ENCODE measurements at regions not wholly inside any gene's neighbourhood (a gene's known extent, or its start where the extent isn't known, plus 50 kb on each side); places are given as distances from the start of the nearest gene placed in this dataset.
A peak's percentile ranks its signal among the peaks of the same experiment; 100 is the strongest.
"Not testable (repeated sequence)": the region's sequence is repeated elsewhere in the genome, so short reads cannot be mapped to it uniquely, and the experiment has no call there.

GRCh38 chr1:233465745-233466343 is 138.3 kb downstream of the MAP3K21 start:
- Histone ChIP-seq H3K9me3 (ENCODE audit: control insufficient read depth in 2 of 2, insufficient read depth in 1 of 2, low read depth in 1 of 2, low read length in 1 of 2) (peaks cover 0 to 12% of the 10 kb centered on the region in 2 donors), H3K27me3 (ENCODE audit: control insufficient read depth in 3 of 3, insufficient read depth in 3 of 3, low read length in 3 of 3) (no peaks in the 10 kb centered on the region), H3K4me1 (ENCODE audit: control insufficient read depth in 3 of 3, insufficient read depth in 2 of 3, low read depth in 1 of 3, low read length in 2 of 3) (no peaks in the 10 kb centered on the region), H3K27ac (ENCODE audit: low read depth in 1 of 3, low read length in 2 of 3) (no peak overlapping the region), H3K4me3 (ENCODE audit: low read depth in 1 of 3, low read length in 3 of 3) (no peak overlapping the region), H3K36me3 (ENCODE audit: control insufficient read depth in 3 of 3, insufficient read depth in 2 of 3, low read depth in 1 of 3, low read length in 3 of 3) (no peaks in the 10 kb centered on the region)
- 89 to 93% (median 93%) methylated on average over 33 to 34 of the region's 34 CpGs for WGBS, 3 donors
- no peak for FAIRE-seq
- DNase-seq, result no peak

DNA sequence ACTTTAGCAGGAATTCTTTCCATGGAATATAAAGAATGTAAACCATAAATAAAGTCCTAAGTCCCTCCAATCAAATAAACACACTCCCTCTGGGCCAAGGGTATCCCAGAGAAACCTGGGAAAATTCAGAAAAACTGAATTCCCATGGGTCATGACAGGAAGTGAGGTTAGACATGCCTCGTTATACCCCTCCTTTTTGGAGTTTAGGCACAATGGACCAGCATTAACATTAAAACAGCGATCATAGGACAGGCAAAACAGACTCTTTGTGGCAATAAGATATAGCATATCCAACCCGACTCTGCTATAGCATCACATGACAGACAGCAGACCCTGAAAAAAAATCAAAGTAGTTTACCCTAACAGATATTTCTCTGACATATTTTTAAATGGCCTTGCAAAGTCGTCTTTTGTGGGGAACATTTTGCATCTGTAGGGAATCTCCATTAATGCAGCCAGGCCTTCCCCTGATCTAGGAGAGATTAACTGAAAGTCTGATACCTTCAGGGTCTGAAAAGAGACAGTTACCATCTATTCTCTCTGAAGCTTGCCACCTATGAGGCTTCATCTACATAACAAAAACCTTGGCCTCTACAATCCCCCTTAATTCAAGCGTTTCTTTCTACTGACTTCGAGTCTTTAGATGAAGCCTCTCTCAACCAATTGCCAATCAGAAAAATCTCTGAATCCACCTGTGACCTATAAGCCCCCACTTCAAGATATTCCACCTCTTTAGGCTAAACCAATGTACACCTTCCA is 143.0 kb upstream of the KCNK1 start:
- 68 to 86% (median 80%) methylated on average over 6 of the region's 6 CpGs for WGBS, 3 donors
- Histone ChIP-seq H3K27ac (ENCODE audit: low read depth in 1 of 3, low read length in 2 of 3) (no peak overlapping the region), H3K27me3 (ENCODE audit: control insufficient read depth in 3 of 3, insufficient read depth in 3 of 3, low read length in 3 of 3) (no peaks in the 10 kb centered on the region), H3K4me1 (ENCODE audit: control insufficient read depth in 3 of 3, insufficient read depth in 2 of 3, low read depth in 1 of 3, low read length in 2 of 3) (peaks cover 0 to 25% (median 0%) of the 10 kb centered on the region in 3 donors), H3K4me3 (ENCODE audit: low read depth in 1 of 3, low read length in 3 of 3) (no peak overlapping the region), H3K36me3 (ENCODE audit: control insufficient read depth in 3 of 3, insufficient read depth in 2 of 3, low read depth in 1 of 3, low read length in 3 of 3) (no peaks in the 10 kb centered on the region), H3K9me3 (ENCODE audit: control insufficient read depth in 2 of 2, insufficient read depth in 1 of 2, low read depth in 1 of 2, low read length in 1 of 2) (peaks cover 0 to 14% of the 10 kb centered on the region in 2 donors)
- FAIRE-seq (no peak), DNase-seq (no peak)

DNA sequence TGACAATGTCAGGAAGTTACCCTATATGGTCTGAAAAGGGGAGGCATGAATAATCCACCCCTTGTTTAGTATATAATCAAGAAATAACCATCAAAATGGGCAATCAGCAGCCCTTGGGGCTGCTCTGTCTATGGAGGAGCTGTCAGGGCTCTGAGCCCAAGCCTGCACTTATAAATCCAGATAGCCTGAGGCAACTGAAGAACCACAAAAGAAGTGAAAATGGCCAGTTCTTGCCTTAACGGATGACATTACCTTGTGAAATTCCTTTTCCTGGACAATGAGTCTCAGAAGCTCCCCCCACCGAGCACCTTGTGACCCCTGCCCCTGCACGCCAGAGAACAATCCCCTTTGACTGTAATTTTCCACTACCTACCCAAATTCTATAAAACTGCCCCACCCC is 142.1 kb upstream of the KCNK1 start:
- WGBS, 3 donors, result 93 to 95% (median 95%) methylated on average over 3 of the region's 3 CpGs
- not testable (repeated sequence) for H3K4me3 ChIP-seq (ENCODE audit: low read depth in 1 of 3, low read length in 3 of 3); H3K27ac ChIP-seq (ENCODE audit: low read depth in 1 of 3, low read length in 2 of 3); FAIRE-seq; H3K36me3 ChIP-seq (ENCODE audit: control insufficient read depth in 3 of 3, insufficient read depth in 2 of 3, low read depth in 1 of 3, low read length in 3 of 3); H3K27me3 ChIP-seq (ENCODE audit: control insufficient read depth in 3 of 3, insufficient read depth in 3 of 3, low read length in 3 of 3); DNase-seq
- Histone ChIP-seq H3K9me3 (ENCODE audit: control insufficient read depth in 2 of 2, insufficient read depth in 1 of 2, low read depth in 1 of 2, low read length in 1 of 2) (peaks cover 0 to 12% of the 10 kb centered on the region in 2 donors), H3K4me1 (ENCODE audit: control insufficient read depth in 3 of 3, insufficient read depth in 2 of 3, low read depth in 1 of 3, low read length in 2 of 3) (peaks cover 0 to 25% (median 0%) of the 10 kb centered on the region in 3 donors)

GRCh38 chr1:233472796-233473195 is 141.1 kb upstream of the KCNK1 start:
- not testable (repeated sequence) for H3K36me3 ChIP-seq (ENCODE audit: control insufficient read depth in 3 of 3, insufficient read depth in 2 of 3, low read depth in 1 of 3, low read length in 3 of 3); H3K27me3 ChIP-seq (ENCODE audit: control insufficient read depth in 3 of 3, insufficient read depth in 3 of 3, low read length in 3 of 3); H3K4me3 ChIP-seq (ENCODE audit: low read depth in 1 of 3, low read length in 3 of 3); FAIRE-seq
- peaks cover 0 to 12% of the 10 kb centered on the region in 2 donors for H3K9me3 ChIP-seq (ENCODE audit: control insufficient read depth in 2 of 2, insufficient read depth in 1 of 2, low read depth in 1 of 2, low read length in 1 of 2)
- 61 to 63% (median 63%) methylated on average over 7 of the region's 7 CpGs for WGBS, 3 donors
- H3K27ac ChIP-seq (ENCODE audit: low read depth in 1 of 3, low read length in 2 of 3), result peak overlapping the region in 1 of 3 donors; percentile 71
- peaks cover 0 to 25% (median 0%) of the 10 kb centered on the region in 3 donors for H3K4me1 ChIP-seq (ENCODE audit: control insufficient read depth in 3 of 3, insufficient read depth in 2 of 3, low read depth in 1 of 3, low read length in 2 of 3)
- DNase-seq, result peak in 1 of 2 donors; percentile 52

DNA sequence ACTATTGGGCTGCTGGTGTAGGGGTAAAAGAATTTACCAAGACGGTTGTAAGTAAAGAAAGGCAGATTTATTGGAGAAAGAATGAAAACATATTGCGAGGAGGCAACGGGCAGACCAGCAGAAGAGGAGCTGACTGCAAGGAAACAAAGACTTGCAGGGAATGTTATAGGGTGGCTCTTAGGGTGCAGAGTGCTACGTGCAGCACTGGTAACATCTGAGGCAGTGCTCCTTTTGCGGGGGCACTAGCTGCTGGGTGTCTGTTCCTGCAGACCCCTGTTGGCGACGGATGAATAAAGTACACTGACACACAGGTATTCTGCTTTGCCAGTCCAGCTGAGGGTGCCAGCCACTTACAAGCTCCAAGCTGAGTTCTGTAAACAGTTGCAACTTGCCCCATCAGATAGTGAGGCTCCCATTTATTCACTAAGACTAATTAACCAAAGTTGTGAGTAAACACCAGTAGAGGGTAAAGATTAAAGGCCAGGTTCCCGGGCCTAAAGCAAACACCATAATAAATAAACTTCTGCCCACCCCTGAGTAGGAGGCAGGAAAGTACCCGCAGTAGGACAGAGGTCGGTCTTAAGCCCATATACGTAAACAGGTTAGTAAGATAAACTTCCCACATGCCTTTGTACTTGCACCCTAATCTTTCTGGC is 140.2 kb upstream of the KCNK1 start:
- Histone ChIP-seq H3K36me3 (ENCODE audit: control insufficient read depth in 3 of 3, insufficient read depth in 2 of 3, low read depth in 1 of 3, low read length in 3 of 3) (no peaks in the 10 kb centered on the region), H3K27me3 (ENCODE audit: control insufficient read depth in 3 of 3, insufficient read depth in 3 of 3, low read length in 3 of 3) (no peaks in the 10 kb centered on the region), H3K4me3 (ENCODE audit: low read depth in 1 of 3, low read length in 3 of 3) (no peak overlapping the region), H3K4me1 (ENCODE audit: control insufficient read depth in 3 of 3, insufficient read depth in 2 of 3, low read depth in 1 of 3, low read length in 2 of 3) (peaks cover 0 to 25% (median 0%) of the 10 kb centered on the region in 3 donors), H3K27ac (ENCODE audit: low read depth in 1 of 3, low read length in 2 of 3) (peak overlapping the region in 1 of 3 donors; percentile 71), H3K9me3 (ENCODE audit: control insufficient read depth in 2 of 2, insufficient read depth in 1 of 2, low read depth in 1 of 2, low read length in 1 of 2) (peaks cover 0 to 12% of the 10 kb centered on the region in 2 donors)
- WGBS, 3 donors, result 19 to 53% (median 35%) methylated on average over 11 of the region's 11 CpGs
- DNase-seq (peak; percentile 54 to 85), FAIRE-seq (no peak)

GRCh38 chr1:233477359-233477758 is 136.5 kb upstream of the KCNK1 start:
- no peak overlapping the region for H3K4me3 ChIP-seq (ENCODE audit: low read depth in 1 of 3, low read length in 3 of 3)
- H3K9me3 ChIP-seq (ENCODE audit: control insufficient read depth in 2 of 2, insufficient read depth in 1 of 2, low read depth in 1 of 2, low read length in 1 of 2), result no peaks in the 10 kb centered on the region
- DNase-seq, result no peak
- no peaks in the 10 kb centered on the region for H3K36me3 ChIP-seq (ENCODE audit: control insufficient read depth in 3 of 3, insufficient read depth in 2 of 3, low read depth in 1 of 3, low read length in 3 of 3)
- FAIRE-seq, result no peak
- H3K27ac ChIP-seq (ENCODE audit: low read depth in 1 of 3, low read length in 2 of 3), result no peak overlapping the region
- no peaks in the 10 kb centered on the region for H3K27me3 ChIP-seq (ENCODE audit: control insufficient read depth in 3 of 3, insufficient read depth in 3 of 3, low read length in 3 of 3)
- peaks cover 0 to 25% (median 0%) of the 10 kb centered on the region in 3 donors for H3K4me1 ChIP-seq (ENCODE audit: control insufficient read depth in 3 of 3, insufficient read depth in 2 of 3, low read depth in 1 of 3, low read length in 2 of 3)

DNA sequence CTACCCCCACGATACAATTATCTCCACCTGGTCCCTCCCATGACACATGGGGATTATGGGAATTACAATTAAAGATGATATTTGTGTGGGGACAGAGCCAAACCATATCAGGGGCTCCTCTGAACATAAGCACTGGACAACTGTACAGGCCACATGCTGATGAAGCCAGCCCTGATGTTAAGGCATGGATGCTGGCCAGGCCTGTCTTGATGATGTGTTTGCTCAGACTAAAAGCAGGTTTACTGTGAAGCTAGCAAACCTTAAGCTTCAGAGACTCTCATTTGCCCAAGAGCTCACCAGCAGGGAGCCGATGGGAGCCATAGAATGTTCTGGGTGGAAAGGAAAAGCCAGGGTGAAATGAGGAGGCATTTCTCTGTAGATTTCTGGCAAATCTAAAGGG is 135.3 kb upstream of the KCNK1 start:
- H3K4me1 ChIP-seq (ENCODE audit: control insufficient read depth in 3 of 3, insufficient read depth in 2 of 3, low read depth in 1 of 3, low read length in 2 of 3), result peaks cover 0 to 16% (median 0%) of the 10 kb centered on the region in 3 donors
- H3K36me3 ChIP-seq (ENCODE audit: control insufficient read depth in 3 of 3, insufficient read depth in 2 of 3, low read depth in 1 of 3, low read length in 3 of 3), result no peaks in the 10 kb centered on the region
- 76 to 86% (median 83%) methylated on average over 2 of the region's 2 CpGs for WGBS, 3 donors
- no peaks in the 10 kb centered on the region for H3K27me3 ChIP-seq (ENCODE audit: control insufficient read depth in 3 of 3, insufficient read depth in 3 of 3, low read length in 3 of 3)
- no peak overlapping the region for H3K27ac ChIP-seq (ENCODE audit: low read depth in 1 of 3, low read length in 2 of 3)
- no peak for DNase-seq
- no peak overlapping the region for H3K4me3 ChIP-seq (ENCODE audit: low read depth in 1 of 3, low read length in 3 of 3)
- no peak for FAIRE-seq
- H3K9me3 ChIP-seq (ENCODE audit: control insufficient read depth in 2 of 2, insufficient read depth in 1 of 2, low read depth in 1 of 2, low read length in 1 of 2), result no peaks in the 10 kb centered on the region

GRCh38 chr1:233479110-233479890 is 134.6 kb upstream of the KCNK1 start:
- WGBS, 3 donors, result 31 to 52% (median 35%) methylated on average over 4 of the region's 4 CpGs
- no peaks in the 10 kb centered on the region for H3K9me3 ChIP-seq (ENCODE audit: control insufficient read depth in 2 of 2, insufficient read depth in 1 of 2, low read depth in 1 of 2, low read length in 1 of 2)
- FAIRE-seq (no peak), DNase-seq (peak; percentile 27 to 59)
- H3K27me3 ChIP-seq (ENCODE audit: control insufficient read depth in 3 of 3, insufficient read depth in 3 of 3, low read length in 3 of 3), result no peaks in the 10 kb centered on the region
- H3K4me1 ChIP-seq (ENCODE audit: control insufficient read depth in 3 of 3, insufficient read depth in 2 of 3, low read depth in 1 of 3, low read length in 2 of 3), result peaks cover 0 to 9% (median 0%) of the 10 kb centered on the region in 3 donors
- H3K4me3 ChIP-seq (ENCODE audit: low read depth in 1 of 3, low read length in 3 of 3), result no peak overlapping the region
- no peaks in the 10 kb centered on the region for H3K36me3 ChIP-seq (ENCODE audit: control insufficient read depth in 3 of 3, insufficient read depth in 2 of 3, low read depth in 1 of 3, low read length in 3 of 3)
- no peak overlapping the region for H3K27ac ChIP-seq (ENCODE audit: low read depth in 1 of 3, low read length in 2 of 3)
